H9 (cell line): ENCODE measurements at regions not wholly inside any gene's neighbourhood (a gene's known extent, or its start where the extent isn't known, plus 50 kb on each side); places are given as distances from the start of the nearest gene placed in this dataset.

ENCODE experiments used
- DNase-seq: peaks from one replicate; pipeline ENCODE4 v3.0.0-alpha.2; 2017
- H2AFZ ChIP-seq: one replicate; pipeline ENCODE4 v1.6.1; 2013; ENCODE audit warnings: mild to moderate bottlenecking, low read length, control low read depth, moderate library complexity
- H2AK5ac ChIP-seq: 2 replicates; pipeline ENCODE4 v1.6.1; 2013; ENCODE audit warnings: low read length, control low read depth, mixed read lengths; ENCODE audit not compliant: insufficient read length
- H2BK120ac ChIP-seq: one replicate; pipeline ENCODE4 v1.6.1; 2013; ENCODE audit warnings: low read depth, mild to moderate bottlenecking, low read length, control low read depth, inconsistent platforms; ENCODE audit not compliant: poor library complexity, severe bottlenecking
- H2BK12ac ChIP-seq: 2 replicates; pipeline ENCODE4 v1.6.1; 2013; ENCODE audit warnings: low read length, control low read depth, mixed read lengths, low read depth; ENCODE audit not compliant: insufficient read length
- H2BK15ac ChIP-seq: 2 replicates; pipeline ENCODE4 v1.6.1; 2013; ENCODE audit warnings: low read depth, low read length, control low read depth
- H2BK20ac ChIP-seq: one replicate; pipeline ENCODE4 v1.6.1; 2013; ENCODE audit warnings: low read depth, mild to moderate bottlenecking, low read length, control low read depth, inconsistent platforms; ENCODE audit not compliant: poor library complexity, severe bottlenecking
- H2BK5ac ChIP-seq: 2 replicates; pipeline ENCODE4 v1.6.1; 2013; ENCODE audit warnings: low read length, control low read depth, mixed read lengths; ENCODE audit not compliant: insufficient read length
- H3K14ac ChIP-seq: 2 replicates; pipeline ENCODE4 v1.6.1; 2013; ENCODE audit warnings: low read length, control low read depth; ENCODE audit not compliant: insufficient read depth
- H3K18ac ChIP-seq: 2 replicates; pipeline ENCODE4 v1.6.1; 2013; ENCODE audit warnings: low read depth, mild to moderate bottlenecking, mixed read lengths, low read length, control low read depth; ENCODE audit not compliant: insufficient read length
- H3K23ac ChIP-seq: 2 replicates; pipeline ENCODE4 v1.6.1; 2013; ENCODE audit warnings: low read length, control low read depth, mixed read lengths, low read depth; ENCODE audit not compliant: insufficient read length
- H3K23me2 ChIP-seq: 2 replicates; pipeline ENCODE4 v1.6.1; 2013; ENCODE audit warnings: low read depth, mild to moderate bottlenecking, mixed read lengths, low read length, control low read depth; ENCODE audit not compliant: insufficient read length, poor library complexity, severe bottlenecking
- H3K27ac ChIP-seq: 2 replicates; pipeline ENCODE4 v1.5.1; 2013; ENCODE audit warnings: low read length, control low read depth, mixed read lengths, low read depth; ENCODE audit not compliant: insufficient read length
- H3K27me3 ChIP-seq: 2 replicates; pipeline ENCODE4 v1.6.1; 2013; ENCODE audit warnings: low read length, control low read depth, inconsistent platforms; ENCODE audit not compliant: insufficient read depth
- H3K4ac ChIP-seq: 2 replicates; pipeline ENCODE4 v1.6.1; 2013; ENCODE audit warnings: low read depth, mild to moderate bottlenecking, control low read depth, inconsistent platforms, low read length, moderate library complexity
- H3K4me1 ChIP-seq: 2 replicates; pipeline ENCODE4 v1.6.1; 2013; ENCODE audit warnings: low read length, control low read depth, inconsistent platforms; ENCODE audit not compliant: insufficient read depth
- H3K4me2 ChIP-seq: 2 replicates; pipeline ENCODE4 v1.6.1; 2013; ENCODE audit warnings: low read length, control low read depth, mixed read lengths; ENCODE audit not compliant: insufficient read length, insufficient read depth
- H3K56ac ChIP-seq: 2 replicates; pipeline ENCODE4 v1.6.1; 2013; ENCODE audit warnings: low read depth, mild to moderate bottlenecking, mixed read lengths, low read length, control low read depth; ENCODE audit not compliant: insufficient read length
- H3K79me1 ChIP-seq: 2 replicates; pipeline ENCODE4 v1.6.1; 2013; ENCODE audit warnings: low read depth, mild to moderate bottlenecking, moderate library complexity, low read length, control low read depth, inconsistent platforms; ENCODE audit not compliant: insufficient read depth, poor library complexity, severe bottlenecking
- H3K79me2 ChIP-seq: 2 replicates; pipeline ENCODE4 v1.6.1; 2013; ENCODE audit warnings: low read length, control low read depth, inconsistent platforms; ENCODE audit not compliant: insufficient read depth
- H3K9ac ChIP-seq: 2 replicates; pipeline ENCODE4 v1.6.1; 2013; ENCODE audit warnings: low read length, control low read depth, mixed read lengths; ENCODE audit not compliant: insufficient read length; ENCODE audit errors: extremely low read depth
- H3K9me3 ChIP-seq: one replicate; pipeline ENCODE4 v1.6.1; 2013; ENCODE audit warnings: low read depth, low read length, inconsistent platforms; ENCODE audit not compliant: control insufficient read depth
- H3T11ph ChIP-seq: one replicate; pipeline ENCODE4 v1.6.1; 2013; ENCODE audit warnings: mild to moderate bottlenecking, low read length, control low read depth, inconsistent platforms
- H4K20me1 ChIP-seq: one replicate; pipeline ENCODE4 v1.6.1; 2013; ENCODE audit not compliant: control insufficient read depth, insufficient read length, insufficient read depth
- H4K5ac ChIP-seq: 2 replicates; pipeline ENCODE4 v1.6.1; 2013; ENCODE audit warnings: low read depth, mild to moderate bottlenecking, mixed read lengths, low read length, control low read depth; ENCODE audit not compliant: insufficient read length
- H4K8ac ChIP-seq: replicated peaks from 2 replicates; pipeline ENCODE4 v1.6.1; 2013; ENCODE audit warnings: low read length, control low read depth, mixed read lengths, low read depth; ENCODE audit not compliant: insufficient read length
- H4K91ac ChIP-seq: 2 replicates; pipeline ENCODE4 v1.6.1; 2013; ENCODE audit warnings: low read depth, mild to moderate bottlenecking, moderate library complexity, mixed read lengths, low read length, control low read depth; ENCODE audit not compliant: insufficient read length
- H3K27ac Mint-ChIP-seq, 3 experiments: 2 replicates in 2 of 3; 3 replicates in 1 of 3; pipeline ENCODE4 v1.8.0; 2020 to 2021; ENCODE audit warnings: mixed read lengths in 3 of 3, mild to moderate bottlenecking in 1 of 3, moderate library complexity in 1 of 3
- H3K27me3 Mint-ChIP-seq: 2 replicates; pipeline ENCODE4 v1.8.0; 2021; ENCODE audit warnings: low read depth, mild to moderate bottlenecking, moderate library complexity, mixed read lengths
- H3K36me3 Mint-ChIP-seq, 3 experiments: 2 replicates in 2 of 3; 3 replicates in 1 of 3; pipeline ENCODE4 v1.8.0; 2020 to 2021; ENCODE audit warnings: low read depth in 3 of 3, mixed read lengths in 3 of 3; ENCODE audit not compliant: insufficient read depth in 1 of 3
- H3K4me1 Mint-ChIP-seq, 2 experiments: 2 replicates each; pipeline ENCODE4 v1.8.0; 2020; ENCODE audit warnings: mixed read lengths in 2 of 2
- H3K4me3 Mint-ChIP-seq, 2 experiments: 2 replicates in 1 of 2; 3 replicates in 1 of 2; pipeline ENCODE4 v1.8.0; 2020 to 2021; ENCODE audit warnings: mild to moderate bottlenecking in 2 of 2, mixed read lengths in 2 of 2, moderate library complexity in 1 of 2
- H3K9me3 Mint-ChIP-seq, 2 experiments: 2 replicates in 1 of 2; 3 replicates in 1 of 2; pipeline ENCODE4 v1.8.0; 2020; ENCODE audit warnings: mild to moderate bottlenecking in 2 of 2, mixed read lengths in 2 of 2, moderate library complexity in 1 of 2
- WGBS: extraction: QIAGEN DNeasy Blood & Tissue Kit; methylation state at CpG from one replicate; pipeline ENCODE4 v1.1.7; 2013; ENCODE audit warnings: missing lambda C conversion rate, low lambda C conversion rate, mixed read lengths; ENCODE audit not compliant: insufficient read length; ENCODE audit errors: extremely low coverage; 5-methylcytosine and 5-hydroxymethylcytosine counted together
- TF ChIP-seq, protein P1 (sequence below): fragments of 200-600 bp; sonication (generic); conservative IDR thresholded peaks from 3 replicates; pipeline ENCODE4 v1.8.0; 2021; ENCODE audit warnings: antibody characterized with exemption, mild to moderate bottlenecking

DNA sequence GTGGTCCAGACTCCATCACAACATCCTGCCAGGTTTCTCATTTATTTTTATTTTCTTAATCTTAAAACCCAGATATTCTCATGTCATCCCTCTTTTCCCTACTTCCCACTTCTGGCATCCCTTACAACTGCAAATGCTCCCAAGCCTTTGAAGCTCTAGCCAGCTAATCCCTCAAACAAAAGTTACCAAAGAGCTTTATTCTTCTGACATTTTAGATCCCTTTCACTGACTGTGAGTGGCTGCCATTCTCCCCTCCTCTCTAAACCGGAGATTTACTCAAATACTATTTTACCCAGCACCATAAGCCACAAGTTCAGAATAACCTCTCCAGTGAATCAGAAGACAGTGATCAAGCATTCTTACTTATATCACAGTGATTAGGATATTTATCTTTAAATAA is 569.0 kb upstream of the SYT4 start:
- H3K4me1 ChIP-seq, result peaks cover 5% of the 10 kb centered on the region; the same call in 1 of the 2 replicates
- H2BK20ac ChIP-seq, result no peak overlapping the region
- no peak overlapping the region for H2BK120ac ChIP-seq
- no peak overlapping the region for H3K27ac ChIP-seq
- no peak overlapping the region for H3T11ph ChIP-seq
- H3K27me3 ChIP-seq, result no peaks in the 10 kb centered on the region
- H4K5ac ChIP-seq, result no peak overlapping the region
- Mint-ChIP-seq H3K4me1 (peaks cover 33% of the 10 kb centered on the region in 2 experiments), H3K27ac (peak overlapping the region in 2 of 3 experiments; percentile 27 to 62; a peak in 4 of 7 replicates), H3K4me3 (peak overlapping the region in 1 of 2 experiments; percentile 28; a peak in 2 of 5 replicates), H3K36me3 (no peaks in the 10 kb centered on the region; a peak in 1 of 7 replicates), H3K9me3 (no peaks in the 10 kb centered on the region; a peak in 1 of 5 replicates), H3K27me3 (no peaks in the 10 kb centered on the region)
- WGBS, result no CpG with 5 or more reads among the region's 1 CpG
- H3K79me2 ChIP-seq, result no peaks in the 10 kb centered on the region
- no peaks in the 10 kb centered on the region for H4K20me1 ChIP-seq
- H2AK5ac ChIP-seq, result no peak overlapping the region
- no peak overlapping the region for H2AFZ ChIP-seq
- H3K4me2 ChIP-seq, result no peak overlapping the region
- TF ChIP-seq, protein P1, sequence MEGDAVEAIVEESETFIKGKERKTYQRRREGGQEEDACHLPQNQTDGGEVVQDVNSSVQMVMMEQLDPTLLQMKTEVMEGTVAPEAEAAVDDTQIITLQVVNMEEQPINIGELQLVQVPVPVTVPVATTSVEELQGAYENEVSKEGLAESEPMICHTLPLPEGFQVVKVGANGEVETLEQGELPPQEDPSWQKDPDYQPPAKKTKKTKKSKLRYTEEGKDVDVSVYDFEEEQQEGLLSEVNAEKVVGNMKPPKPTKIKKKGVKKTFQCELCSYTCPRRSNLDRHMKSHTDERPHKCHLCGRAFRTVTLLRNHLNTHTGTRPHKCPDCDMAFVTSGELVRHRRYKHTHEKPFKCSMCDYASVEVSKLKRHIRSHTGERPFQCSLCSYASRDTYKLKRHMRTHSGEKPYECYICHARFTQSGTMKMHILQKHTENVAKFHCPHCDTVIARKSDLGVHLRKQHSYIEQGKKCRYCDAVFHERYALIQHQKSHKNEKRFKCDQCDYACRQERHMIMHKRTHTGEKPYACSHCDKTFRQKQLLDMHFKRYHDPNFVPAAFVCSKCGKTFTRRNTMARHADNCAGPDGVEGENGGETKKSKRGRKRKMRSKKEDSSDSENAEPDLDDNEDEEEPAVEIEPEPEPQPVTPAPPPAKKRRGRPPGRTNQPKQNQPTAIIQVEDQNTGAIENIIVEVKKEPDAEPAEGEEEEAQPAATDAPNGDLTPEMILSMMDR, result no peak
- H3K14ac ChIP-seq, result no peak overlapping the region
- H2BK5ac ChIP-seq, result no peak overlapping the region
- H3K79me1 ChIP-seq, result no peaks in the 10 kb centered on the region
- no peak overlapping the region for H3K4ac ChIP-seq
- peak; percentile 27 for DNase-seq
- H3K23ac ChIP-seq, result no peak overlapping the region
- no peak overlapping the region for H2BK15ac ChIP-seq
- H3K23me2 ChIP-seq, result no peaks in the 10 kb centered on the region
- no peak overlapping the region for H3K18ac ChIP-seq
- no peaks in the 10 kb centered on the region for H3K9me3 ChIP-seq
- no peak overlapping the region for H3K56ac ChIP-seq
- H2BK12ac ChIP-seq, result no peak overlapping the region
- H4K8ac ChIP-seq, result no peak overlapping the region
- no peak overlapping the region for H4K91ac ChIP-seq
- no peak overlapping the region for H3K9ac ChIP-seq
